Stomach (tissue), 8 donors: ENCODE measurements at regions not wholly inside any gene's neighbourhood (a gene's known extent, or its start where the extent isn't known, plus 50 kb on each side); places are given as distances from the start of the nearest gene placed in this dataset.

Source experiments
- DNase-seq, 2 donors: peaks; one replicate each; pipeline versions ENCODE4 v3.0.0 to v3.0.0-alpha.2; 2013 to 2019
- H3K27ac ChIP-seq, 5 donors: fragments of 200-600 bp in 4 of 5; sonication (generic) in 4 of 5; one replicate each; pipeline ENCODE4 v1.5.1; 2013 to 2019; ENCODE audit warnings: mild to moderate bottlenecking in 1 of 5, moderate library complexity in 1 of 5
- H3K27me3 ChIP-seq, 3 donors: fragments of 200-600 bp; sonication (generic); one replicate each; pipeline ENCODE4 v1.5.1; 2017 to 2019; ENCODE audit warnings: mixed run types in 1 of 3
- H3K36me3 ChIP-seq, 4 donors: fragments of 200-600 bp; sonication (generic); 1 replicate in 3 of 4; 2 replicates in 1 of 4; pipeline ENCODE4 v1.5.1; 2016 to 2019
- H3K4me1 ChIP-seq, 4 donors: fragments of 200-600 bp; sonication (generic); one replicate each; pipeline ENCODE4 v1.5.1; 2016 to 2019
- H3K4me3 ChIP-seq, 4 donors: fragments of 200-600 bp; sonication (generic) in 3 of 4; one replicate each; pipeline ENCODE4 v1.5.1; 2016 to 2019; ENCODE audit warnings: mild to moderate bottlenecking in 1 of 4
- H3K9me3 ChIP-seq, 4 donors: fragments of 200-600 bp; sonication (generic); one replicate each; pipeline ENCODE4 v1.5.1; 2016 to 2019
- CTCF ChIP-seq, 7 experiments: fragments of 450-650 bp in 4 of 7; fragments of 200-600 bp in 3 of 7; sonication (generic) in 3 of 7; IDR thresholded peaks; one replicate each; pipeline ENCODE4 v1.5.1; 2016 to 2019; ENCODE audit warnings: antibody characterized with exemption in 7 of 7, control low read depth in 2 of 7, mild to moderate bottlenecking in 1 of 7
- EP300 ChIP-seq: sonication (generic); formaldehyde crosslinking; IDR thresholded peaks from one replicate; pipeline ENCODE4 v1.6.1; 2017; ENCODE audit warnings: antibody characterized with exemption
- POLR2A ChIP-seq, 4 donors: fragments of 450-650 bp; IDR thresholded peaks; one replicate each; pipeline ENCODE4 v1.6.1; 2016; ENCODE audit warnings: antibody characterized with exemption in 4 of 4, control low read depth in 2 of 4, mild to moderate bottlenecking in 1 of 4, moderate library complexity in 1 of 4
- POLR2AphosphoS5 ChIP-seq, 3 donors: sonication (generic); formaldehyde crosslinking; IDR thresholded peaks; one replicate each; pipeline ENCODE4 v1.6.1; 2016; ENCODE audit warnings: antibody characterized with exemption in 3 of 3
- WGBS, 5 donors: extraction: QIAGEN DNeasy Blood & Tissue Kit in 3 of 5; methylation state at CpG; one replicate each; pipeline versions ENCODE4 v1.1.5 to v1.1.7; 2013 to 2018; 5-methylcytosine and 5-hydroxymethylcytosine counted together
- intact Hi-C: fragments of 100-400 bp; cut with DNase I; formaldehyde crosslinking; loops from one replicate; pipeline ENCODE4 v1.15.1; 2023; ENCODE audit warnings: low total_unique reads
- donor health status: healthy with polysubstance abuse.
- donor health status: Bipolar disorder and iron deficiency.
- donor health status: healthy.

DNA sequence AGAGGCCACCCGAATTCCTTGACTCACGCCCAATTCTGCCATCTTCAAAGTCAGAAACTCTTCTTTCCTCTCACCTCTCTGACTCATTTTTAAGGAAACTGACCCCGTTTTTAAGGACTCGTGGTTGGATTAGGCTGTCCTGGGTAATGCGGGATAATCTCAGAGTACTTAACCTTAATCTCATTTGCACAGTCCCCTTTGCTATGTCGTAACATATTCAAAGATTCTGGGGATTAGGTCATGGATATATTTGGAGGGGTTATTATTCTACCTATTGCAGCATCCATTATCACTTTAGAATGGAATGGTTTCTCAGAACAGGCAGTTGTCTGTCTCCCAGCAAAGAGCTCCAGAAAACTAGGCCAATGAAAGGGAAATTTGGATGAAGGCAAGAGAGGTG, 80.8 kb upstream of the IL12B start:
- TF ChIP-seq POLR2A (IDR thresholded peaks at IDR 0.05) = no peak
- TF ChIP-seq POLR2AphosphoS5 (IDR thresholded peaks at IDR 0.05) = no peak
- no peak for TF ChIP-seq CTCF (IDR thresholded peaks at IDR 0.05)
- Histone ChIP-seq H3K4me1 (peaks cover 0 to 8% (median 0%) of the 10 kb centered on the region in 4 donors), H3K27ac (no peak overlapping the region), H3K9me3 (no peaks in the 10 kb centered on the region), H3K27me3 (peaks cover 0 to 6% (median 0%) of the 10 kb centered on the region in 3 donors), H3K36me3 (no peaks in the 10 kb centered on the region), H3K4me3 (no peak overlapping the region)
- intact Hi-C loops = no loop called here
- no peak for DNase-seq
- WGBS, 5 donors = 64 to 75% (median 69%) methylated on average over 6 of the region's 6 CpGs

- Histone ChIP-seq H3K36me3 (no peaks in the 10 kb centered on the region), H3K4me1 (peaks cover 0 to 8% (median 0%) of the 10 kb centered on the region in 4 donors), H3K9me3 (no peaks in the 10 kb centered on the region), H3K27me3 (no peaks in the 10 kb centered on the region), H3K4me3 (no peak overlapping the region), H3K27ac (no peak overlapping the region)
- intact Hi-C loops = no loop called here
- no peak for TF ChIP-seq CTCF (IDR thresholded peaks at IDR 0.05)
- no peak for TF ChIP-seq EP300
- TF ChIP-seq POLR2AphosphoS5 (IDR thresholded peaks at IDR 0.05) = no peak
- no peak for TF ChIP-seq POLR2A (IDR thresholded peaks at IDR 0.05)
- WGBS, 5 donors = 47 to 59% (median 51%) methylated on average over 6 of the region's 6 CpGs
- peak; percentile 26 to 66 for DNase-seq
Measured at GRCh38 chr5:159412284-159413046, 82.2 kb upstream of the IL12B start.

DNA sequence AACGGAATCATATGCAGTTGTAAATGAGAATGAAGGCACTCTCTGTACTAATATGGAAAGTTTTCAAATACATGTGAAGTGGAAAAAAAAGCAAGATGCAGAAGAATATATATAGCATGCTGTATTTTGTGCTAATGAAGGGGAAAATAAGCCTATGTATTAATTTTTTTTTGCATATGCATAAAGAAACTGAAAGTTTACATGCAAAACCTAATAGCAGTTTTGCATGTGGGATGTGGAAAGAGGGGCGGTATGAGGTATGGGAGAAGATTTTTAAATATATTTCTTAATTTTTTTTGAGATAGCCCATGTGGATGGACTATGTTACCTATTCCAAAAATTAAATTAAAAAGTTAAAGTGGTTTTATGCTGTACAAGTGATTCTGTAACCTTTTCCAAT, 83.7 kb upstream of the IL12B start:
- no peaks in the 10 kb centered on the region for H3K27me3 ChIP-seq
- peaks cover 0 to 8% (median 0%) of the 10 kb centered on the region in 4 donors for H3K4me1 ChIP-seq
- 77 to 91% (median 88%) methylated on average over 2 of the region's 2 CpGs for WGBS, 5 donors
- H3K27ac ChIP-seq = no peak overlapping the region
- TF ChIP-seq EP300 = no peak
- TF ChIP-seq POLR2AphosphoS5 (IDR thresholded peaks at IDR 0.05) = no peak
- TF ChIP-seq CTCF (IDR thresholded peaks at IDR 0.05) = no peak
- no peak for TF ChIP-seq POLR2A (IDR thresholded peaks at IDR 0.05)
- H3K36me3 ChIP-seq = no peaks in the 10 kb centered on the region
- no peaks in the 10 kb centered on the region for H3K9me3 ChIP-seq
- intact Hi-C loops = no loop called here
- DNase-seq = no peak
- no peak overlapping the region for H3K4me3 ChIP-seq

- intact Hi-C loops = no loop called here
- 65 to 79% (median 69%) methylated on average over 11 of the region's 11 CpGs for WGBS, 5 donors
- Histone ChIP-seq H3K4me1 (peaks cover 0 to 8% (median 0%) of the 10 kb centered on the region in 4 donors), H3K27ac (peak overlapping the region in 1 of 5 donors; percentile 2), H3K9me3 (no peaks in the 10 kb centered on the region), H3K36me3 (no peaks in the 10 kb centered on the region), H3K4me3 (no peak overlapping the region), H3K27me3 (no peaks in the 10 kb centered on the region)
- TF ChIP-seq POLR2A (IDR thresholded peaks at IDR 0.05) = no peak
- TF ChIP-seq CTCF (IDR thresholded peaks at IDR 0.05) = no peak
- TF ChIP-seq POLR2AphosphoS5 (IDR thresholded peaks at IDR 0.05) = no peak
- no peak for TF ChIP-seq EP300
- DNase-seq = peak in 1 of 2 donors; percentile 51
Measured at GRCh38 chr5:159415301-159415937, 85.1 kb upstream of the IL12B start.
